ENCODE measurements at regions not wholly inside any gene's neighbourhood (a gene's known extent, or its start where the extent isn't known, plus 50 kb on each side); places are given as distances from the start of the nearest gene placed in this dataset.

DNA sequence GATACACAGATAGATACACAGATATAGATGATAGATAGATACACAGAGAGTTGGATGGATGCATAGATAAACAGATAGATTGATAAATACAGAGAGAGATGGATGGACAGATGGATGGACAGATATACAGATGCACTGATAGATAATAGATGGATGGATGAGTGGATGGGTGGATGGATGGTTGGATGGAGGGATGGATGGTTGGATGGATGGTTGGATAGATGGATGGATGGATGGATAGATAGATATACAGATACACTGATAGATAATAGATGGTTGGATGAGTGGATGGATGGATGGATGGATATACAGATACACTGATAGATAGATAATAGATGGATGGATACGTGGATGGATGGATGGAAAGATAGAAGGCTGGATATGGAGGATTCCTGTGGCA is 290.0 kb upstream of the SHH start:
- no peak for DNase-seq (ENCODE audit: low read depth)

GRCh38 chr7:156101355-156101754 is 289.1 kb upstream of the SHH start:
- no peak for DNase-seq (ENCODE audit: low read depth)

- DNase-seq (ENCODE audit: low read depth), result no peak
These were observed 287.8 kb upstream of the SHH start for GRCh38 chr7:156100086-156100485.

DNA sequence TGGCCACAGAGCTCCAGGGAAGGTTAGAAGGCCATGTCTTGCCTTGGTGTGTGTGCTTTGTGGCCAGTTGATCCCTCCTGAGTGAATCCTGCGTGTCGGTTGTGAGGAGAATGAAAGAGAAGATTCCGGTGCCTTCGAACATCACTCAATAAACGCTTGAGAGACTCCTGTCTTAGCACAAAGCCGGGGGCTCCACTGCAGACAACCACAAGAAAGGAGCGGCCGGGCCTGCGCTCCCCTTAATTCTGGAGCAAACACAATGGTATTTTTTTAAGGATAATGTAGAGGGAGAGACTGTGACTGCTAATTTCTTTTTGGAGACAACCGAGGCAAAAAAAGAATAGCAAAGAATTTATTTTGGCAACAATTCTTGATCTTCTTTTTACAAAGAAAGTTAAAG is 286.8 kb upstream of the SHH start:
- DNase-seq (ENCODE audit: low read depth), result no peak

GRCh38 chr7:156096771-156097538 is 284.7 kb upstream of the SHH start:
- no peak for DNase-seq (ENCODE audit: low read depth)

GRCh38 chr7:156095908-156096539 is 283.8 kb upstream of the SHH start:
- no peak for DNase-seq (ENCODE audit: low read depth)

DNA sequence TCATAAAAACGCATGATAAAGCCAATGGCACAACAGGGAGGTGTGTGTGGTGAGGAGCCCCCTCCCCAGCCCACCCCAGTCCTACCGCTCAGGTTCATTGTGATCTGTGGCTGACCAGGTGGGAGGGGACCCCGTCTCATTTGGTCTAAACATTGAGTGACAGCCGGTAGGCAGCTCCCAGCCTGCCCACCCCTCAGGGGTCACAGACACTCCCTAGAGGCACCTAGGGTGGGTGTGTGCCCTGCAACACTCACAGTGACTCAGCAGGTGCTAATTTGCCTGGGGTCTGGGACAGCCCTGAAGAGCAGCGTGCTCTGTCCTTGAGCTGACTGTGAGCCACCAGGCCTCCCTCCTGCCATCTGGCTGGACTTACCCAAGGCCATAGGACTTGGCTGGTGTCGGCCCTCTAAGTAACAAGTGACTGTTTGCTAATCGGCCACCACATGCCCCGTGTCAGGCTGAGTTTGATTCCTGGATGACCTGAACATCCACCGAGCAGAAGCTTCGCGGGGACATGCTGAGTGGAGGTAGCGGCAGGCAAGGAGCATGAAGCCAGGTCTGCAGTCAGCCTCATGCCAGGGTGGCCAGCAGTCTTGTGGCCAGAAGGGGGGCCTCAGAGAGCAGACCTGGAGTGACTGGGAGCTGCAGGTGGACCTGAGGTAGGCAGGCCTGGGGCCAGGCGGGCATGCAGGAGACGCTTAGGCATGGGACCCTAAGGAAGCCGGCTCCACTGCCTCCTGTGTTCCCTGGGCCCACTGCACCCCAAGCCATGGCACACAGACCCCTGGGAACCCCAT is 282.3 kb upstream of the SHH start:
- no peak for DNase-seq (ENCODE audit: low read depth)

DNA sequence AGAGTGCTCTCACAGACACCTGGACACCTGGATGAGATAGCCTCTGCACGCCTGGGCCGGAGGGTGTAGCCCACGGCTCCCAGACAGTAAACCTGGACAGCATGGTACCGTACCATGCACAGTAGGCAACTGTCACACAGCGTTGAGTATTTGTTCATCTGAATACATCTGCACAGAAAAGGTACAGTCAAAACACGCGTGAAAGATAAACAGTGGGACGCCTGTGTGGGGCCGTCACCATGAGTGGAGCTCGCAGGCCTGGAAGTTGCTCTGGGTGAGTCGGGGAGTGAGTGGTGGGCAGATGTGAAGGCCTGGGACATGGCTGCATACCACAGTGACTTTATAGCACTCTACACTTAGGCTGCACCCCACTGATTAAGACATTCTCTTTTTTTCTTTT is 280.0 kb upstream of the SHH start:
- DNase-seq (ENCODE audit: low read depth), result no peak

- no peak for DNase-seq (ENCODE audit: low read depth)
These were observed 279.3 kb upstream of the SHH start for GRCh38 chr7:156091519-156092080.

DNA sequence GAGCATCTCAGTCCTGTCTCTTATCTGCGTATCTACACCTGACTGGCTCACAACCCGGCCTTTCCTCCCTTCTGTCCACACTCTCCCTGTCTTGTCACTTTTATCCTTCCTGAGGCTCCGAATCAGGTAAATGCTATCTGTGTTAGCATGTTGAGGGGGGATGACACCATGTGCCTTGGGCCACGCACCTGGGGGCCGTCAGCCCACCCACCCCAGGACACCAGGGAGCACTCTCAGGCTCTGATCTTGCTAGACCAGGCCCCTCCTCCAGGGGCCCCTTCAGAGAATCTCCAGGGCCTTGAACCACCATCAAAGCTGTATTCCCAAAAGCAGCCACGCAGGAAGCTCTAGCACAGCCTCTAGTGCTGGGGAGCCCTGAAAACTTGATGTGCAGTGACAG is 278.7 kb upstream of the SHH start:
- DNase-seq (ENCODE audit: low read depth), result no peak

DNA sequence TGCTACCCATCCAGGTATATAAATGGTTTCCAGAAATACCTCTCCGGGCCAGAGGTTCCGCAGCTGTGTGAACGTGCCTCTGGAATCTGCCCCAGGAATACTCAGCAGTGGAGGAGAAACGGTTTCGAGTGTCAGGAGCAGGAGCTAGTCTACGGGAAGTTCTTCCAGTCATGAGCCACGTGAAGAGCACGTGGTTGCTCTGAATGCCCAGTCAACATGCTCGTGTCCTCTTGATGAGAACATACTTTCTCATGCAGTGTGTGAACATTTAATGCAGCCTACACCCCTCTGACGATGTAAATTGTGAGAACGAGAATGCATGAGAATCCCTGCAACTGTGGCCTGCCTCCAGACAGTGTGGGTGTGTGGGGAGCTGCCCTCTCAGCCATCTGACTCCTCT is 277.0 kb upstream of the SHH start:
- DNase-seq (ENCODE audit: low read depth), result no peak

DNA sequence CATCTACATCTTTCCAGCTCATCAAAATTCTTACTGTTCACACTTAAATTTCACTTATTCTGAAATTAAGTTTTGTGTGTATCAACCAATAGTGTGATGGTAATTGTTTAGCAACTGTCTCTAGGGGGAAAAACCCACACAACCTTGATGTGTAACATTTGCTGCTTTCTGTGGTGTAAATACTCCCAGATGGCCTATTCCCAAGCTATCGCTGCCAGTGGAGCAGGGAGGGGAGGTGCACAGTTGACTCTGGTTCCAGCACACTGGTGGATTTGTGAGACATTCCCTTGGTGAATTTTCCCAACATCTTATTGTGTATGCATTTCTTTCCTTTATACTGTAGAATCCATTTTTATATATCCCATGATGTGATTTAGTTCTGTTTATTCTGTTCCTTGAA is 275.9 kb upstream of the SHH start:
- no peak for DNase-seq (ENCODE audit: low read depth)

DNA sequence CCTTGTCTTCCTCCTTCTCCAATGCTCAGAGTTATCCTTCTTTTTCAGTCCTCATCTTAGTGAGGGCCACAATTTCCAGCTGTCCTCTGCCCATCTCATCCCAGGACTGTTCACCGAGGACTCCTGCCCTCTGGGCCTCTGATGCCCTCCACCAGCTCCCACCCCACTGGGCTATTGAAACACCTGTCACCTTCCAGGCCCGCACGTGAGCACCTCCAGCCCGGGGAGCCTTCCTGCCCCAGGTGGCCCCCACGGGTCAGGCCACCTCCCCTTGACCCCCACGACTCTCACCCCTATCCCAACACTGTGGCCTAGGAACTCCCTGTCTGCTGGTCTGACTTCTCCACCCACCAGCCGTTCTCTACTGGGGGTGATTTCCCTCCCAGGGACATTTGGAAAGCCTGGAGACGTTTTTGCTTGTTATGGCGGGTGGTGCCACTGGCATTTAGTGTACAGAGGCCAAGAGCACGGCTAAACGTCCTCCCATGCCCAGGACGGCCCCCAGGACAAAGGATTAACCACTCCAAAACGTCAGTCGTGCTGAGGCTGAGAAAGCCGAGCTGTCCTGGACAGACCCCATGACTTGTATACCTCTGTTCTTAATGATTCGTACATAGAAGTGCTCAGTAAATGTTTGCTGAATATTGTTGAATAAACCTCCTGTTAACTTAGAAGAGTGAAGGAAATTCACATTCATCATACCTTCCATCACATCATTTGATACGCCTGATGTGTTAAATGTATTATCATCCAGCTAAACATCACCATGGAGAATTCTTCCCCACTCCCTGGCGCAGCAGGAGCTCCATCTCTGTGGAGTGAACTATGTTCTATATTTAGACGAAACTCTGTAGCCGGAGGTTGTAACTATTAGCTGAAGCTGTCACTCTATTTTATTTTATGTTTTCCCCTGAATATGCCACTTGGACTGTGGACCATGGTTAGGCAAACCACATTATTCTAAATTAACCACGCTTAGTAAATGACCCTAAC is 270.1 kb upstream of the SHH start:
- DNase-seq (ENCODE audit: low read depth), result no peak

GRCh38 chr7:156080596-156080995 is 268.3 kb upstream of the SHH start:
- DNase-seq (ENCODE audit: low read depth), result no peak

- no peak for DNase-seq (ENCODE audit: low read depth)
These were observed 267.8 kb upstream of the SHH start for GRCh38 chr7:156080046-156080445.

DNA sequence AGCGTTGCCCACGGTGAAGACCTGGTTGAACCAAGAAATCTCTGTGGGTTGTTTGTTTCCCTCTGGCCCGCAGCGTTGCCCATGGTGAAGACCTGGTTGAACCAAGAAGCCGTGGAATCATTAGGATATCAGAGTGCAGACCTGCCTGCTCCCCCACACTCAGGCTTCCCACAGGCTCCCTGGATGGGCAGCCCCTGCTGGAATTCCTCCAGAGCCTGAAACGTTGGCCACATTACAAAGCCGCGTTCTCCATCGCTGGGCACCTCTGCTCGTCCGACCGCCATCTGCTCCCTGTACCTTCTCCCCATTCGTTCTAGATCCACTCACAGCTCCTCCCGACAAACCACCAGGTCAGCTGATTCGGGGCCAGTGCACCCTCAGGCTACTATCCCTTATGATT is 266.9 kb upstream of the SHH start:
- no peak for DNase-seq (ENCODE audit: low read depth)

DNA sequence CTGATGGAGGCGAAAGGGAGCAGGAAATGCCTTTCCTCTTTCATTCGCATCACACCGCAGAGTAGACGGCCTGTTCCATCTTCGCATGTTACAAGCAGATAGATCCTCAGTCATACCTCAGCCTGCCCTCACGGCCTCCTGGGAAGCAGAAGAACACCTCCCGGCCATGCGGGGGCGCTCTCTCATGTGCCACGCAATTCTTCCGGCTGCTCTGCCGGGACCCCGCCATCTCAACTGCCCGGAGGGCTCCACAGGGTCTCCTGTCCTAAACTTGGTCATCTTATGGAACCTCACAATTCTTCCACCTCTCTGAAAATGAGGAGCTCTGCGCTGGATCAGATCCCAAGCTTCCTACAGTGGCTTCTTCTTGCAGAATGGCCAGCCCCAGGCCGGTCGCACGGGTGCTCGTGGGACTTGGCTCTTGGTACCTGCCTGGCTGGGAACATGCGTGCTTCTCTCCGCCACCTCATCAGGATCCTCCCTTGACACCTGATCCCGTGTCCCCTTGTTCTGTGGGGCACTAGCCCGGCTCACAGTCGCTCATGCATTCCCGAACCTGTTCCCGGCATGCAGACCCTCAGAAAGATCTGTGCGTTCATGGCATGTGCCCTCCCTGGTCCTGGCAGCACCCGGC is 262.8 kb upstream of the SHH start:
- DNase-seq (ENCODE audit: low read depth), result no peak

GRCh38 chr7:156074084-156074483 is 261.8 kb upstream of the SHH start:
- no peak for DNase-seq (ENCODE audit: low read depth)

- no peak for DNase-seq (ENCODE audit: low read depth)
These were observed 261.2 kb upstream of the SHH start for GRCh38 chr7:156073366-156074052.

DNA sequence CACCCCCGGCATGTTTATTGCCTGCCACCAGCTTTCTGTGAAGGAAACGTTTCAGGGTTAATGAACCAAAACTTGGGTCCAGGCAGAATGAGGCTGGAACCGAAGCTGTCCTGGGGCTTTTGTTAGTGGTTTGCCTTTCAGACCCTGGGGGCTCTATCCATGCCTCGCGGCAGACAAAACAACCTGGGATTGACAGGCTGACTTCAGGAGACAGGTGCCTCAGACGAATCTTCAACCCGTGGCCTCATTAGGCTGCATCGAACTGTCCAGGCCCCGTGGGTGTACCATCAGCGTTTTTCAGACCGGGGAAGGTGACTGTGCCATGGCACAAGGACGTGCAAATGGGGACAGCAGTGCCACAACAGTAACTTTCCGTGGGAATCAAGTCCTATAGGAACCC is 259.3 kb upstream of the SHH start:
- no peak for DNase-seq (ENCODE audit: low read depth)

- no peak for DNase-seq (ENCODE audit: low read depth)
These were observed 257.6 kb upstream of the SHH start for GRCh38 chr7:156069891-156070290.
